GM12891 (cell line): ENCODE measurements at regions not wholly inside any gene's neighbourhood (a gene's known extent, or its start where the extent isn't known, plus 50 kb on each side); places are given as distances from the start of the nearest gene placed in this dataset.

Experiments
- POLR2A ChIP-seq: IDR thresholded peaks from 2 replicates; pipeline ENCODE4 v1.6.1; 2011; ENCODE audit warnings: low read depth, low read length, control low read depth
- POLR2AphosphoS5 ChIP-seq: IDR thresholded peaks from 2 replicates; pipeline ENCODE4 v1.6.1; 2011; ENCODE audit warnings: low read depth, low read length, control low read depth
- POU2F2 ChIP-seq: IDR thresholded peaks from 2 replicates; pipeline ENCODE4 v1.6.1; 2011; ENCODE audit warnings: low read depth, mild to moderate bottlenecking, control low read depth, low read length, moderate library complexity
- SPI1 ChIP-seq: IDR thresholded peaks from 2 replicates; pipeline ENCODE4 v1.6.1; 2011; ENCODE audit warnings: low read depth, low read length, control low read depth
- TAF1 ChIP-seq: IDR thresholded peaks from 2 replicates; pipeline ENCODE4 v1.6.1; 2011; ENCODE audit warnings: low read depth, low read length, control low read depth

GRCh38 chr9:24073007-24073592 is 247.1 kb upstream of the ELAVL2 start:
- no peak for TF ChIP-seq POLR2A
- no peak for TF ChIP-seq POLR2AphosphoS5
- no peak for TF ChIP-seq TAF1
- TF ChIP-seq POU2F2: no peak
- TF ChIP-seq SPI1: no peak
